GM21381 (cell line): ENCODE measurements at regions not wholly inside any gene's neighbourhood (a gene's known extent, or its start where the extent isn't known, plus 50 kb on each side); places are given as distances from the start of the nearest gene placed in this dataset.

Experiments
- ATAC-seq: cut with Tn5 transposase; IDR thresholded peaks from one replicate; pipeline ENCODE4 v1.9.1; 2021; ENCODE audit warnings: mild to moderate bottlenecking, moderate library complexity; ENCODE audit not compliant: unreplicated experiment

DNA sequence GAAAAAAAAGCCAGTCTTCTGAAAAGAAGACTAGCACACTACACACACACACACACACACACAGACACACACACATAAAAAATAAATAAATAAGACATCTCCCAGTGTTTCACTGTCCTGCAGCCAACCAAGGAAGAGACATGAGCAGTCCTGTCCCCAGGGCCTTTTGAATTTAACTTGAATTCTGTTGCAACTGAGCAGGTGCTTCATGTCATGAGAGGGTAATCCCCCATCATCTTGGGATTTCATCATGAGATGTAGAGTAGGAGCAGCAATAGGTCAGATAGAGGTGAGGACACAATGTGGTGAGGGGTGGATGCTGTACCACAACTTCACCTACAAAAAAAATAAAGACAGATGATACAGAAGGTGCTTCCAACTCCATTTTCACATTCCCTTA, 682.2 kb upstream of the TSPY4 start:
- ATAC-seq, result no peak

DNA sequence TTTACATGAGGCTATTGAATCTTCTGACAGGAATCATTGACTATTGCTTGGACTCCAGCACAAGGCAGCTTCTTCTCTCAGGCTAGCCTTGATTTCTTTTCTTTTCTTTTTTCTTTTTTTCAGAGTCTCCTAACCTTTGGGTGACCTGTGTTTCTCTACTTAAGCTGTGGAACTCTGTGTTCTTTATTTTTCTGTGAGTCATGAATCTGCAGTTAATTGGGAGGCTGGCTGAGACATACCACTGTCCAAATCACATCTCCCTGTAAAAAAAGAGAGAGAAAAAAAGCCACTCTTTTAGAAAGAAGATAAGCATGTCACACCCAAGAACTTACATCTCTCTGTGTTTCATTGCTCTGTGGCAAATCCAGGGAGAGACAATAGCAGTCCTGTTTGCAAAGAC, 681.2 kb upstream of the TSPY4 start:
- no peak for ATAC-seq

DNA sequence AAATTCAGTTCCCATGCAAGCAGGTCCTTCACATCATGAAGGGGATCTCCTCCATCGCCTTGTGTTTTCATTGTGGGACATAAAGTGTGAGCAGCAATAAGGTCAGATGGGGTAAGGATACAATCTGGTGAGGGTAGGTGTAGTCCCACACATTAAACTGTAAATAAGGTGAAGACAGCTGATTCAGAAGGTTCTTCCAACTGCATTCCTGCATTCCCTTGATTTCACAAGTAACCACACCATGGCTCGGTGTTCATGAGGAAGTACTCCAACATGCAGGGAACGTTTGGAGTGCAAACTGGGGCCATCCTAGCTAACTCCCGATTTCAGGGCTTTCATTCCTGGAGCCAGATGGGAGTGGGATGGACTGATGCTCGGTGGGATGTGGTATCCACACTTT, 680.7 kb upstream of the TSPY4 start:
- ATAC-seq, result no peak

DNA sequence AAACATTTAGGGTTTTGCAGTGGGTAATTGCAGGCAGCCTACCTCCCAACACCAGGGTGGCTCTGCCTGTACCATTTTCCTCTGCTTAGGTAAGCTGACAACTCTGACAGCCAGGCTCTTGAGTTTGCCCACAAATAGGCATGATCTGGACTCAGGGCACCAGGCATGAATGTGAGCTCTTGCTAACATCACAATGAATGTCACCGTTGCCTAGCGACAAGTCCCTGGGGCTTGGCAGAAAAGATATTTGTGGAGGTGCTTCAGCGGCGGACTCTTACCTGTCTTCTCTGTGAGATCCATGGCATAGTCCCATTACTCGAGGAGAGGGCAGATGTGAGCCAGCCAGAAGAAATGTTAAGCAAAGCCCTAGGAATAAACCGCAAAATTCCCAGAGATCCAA, 677.5 kb upstream of the TSPY4 start:
- ATAC-seq, result no peak

DNA sequence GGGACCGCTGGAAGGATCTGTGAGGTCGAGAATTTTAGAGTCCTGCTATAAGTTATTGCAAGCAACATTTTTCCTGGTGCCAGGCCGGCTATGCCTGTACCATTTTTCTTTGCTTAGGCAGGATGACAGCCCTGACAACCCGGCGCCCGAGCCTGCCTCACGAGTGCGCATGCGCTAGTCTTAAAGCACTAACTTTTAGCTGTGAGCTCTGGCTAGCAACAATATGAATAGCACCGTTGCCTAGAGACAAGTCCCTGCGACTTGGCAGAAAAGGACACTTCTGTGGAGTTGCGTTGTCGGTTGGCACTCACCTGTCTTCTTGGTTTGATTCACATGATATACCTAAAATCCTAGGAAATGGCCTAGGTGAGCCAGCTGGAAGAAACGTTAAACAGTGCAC, 663.4 kb upstream of the TSPY4 start:
- no peak for ATAC-seq

DNA sequence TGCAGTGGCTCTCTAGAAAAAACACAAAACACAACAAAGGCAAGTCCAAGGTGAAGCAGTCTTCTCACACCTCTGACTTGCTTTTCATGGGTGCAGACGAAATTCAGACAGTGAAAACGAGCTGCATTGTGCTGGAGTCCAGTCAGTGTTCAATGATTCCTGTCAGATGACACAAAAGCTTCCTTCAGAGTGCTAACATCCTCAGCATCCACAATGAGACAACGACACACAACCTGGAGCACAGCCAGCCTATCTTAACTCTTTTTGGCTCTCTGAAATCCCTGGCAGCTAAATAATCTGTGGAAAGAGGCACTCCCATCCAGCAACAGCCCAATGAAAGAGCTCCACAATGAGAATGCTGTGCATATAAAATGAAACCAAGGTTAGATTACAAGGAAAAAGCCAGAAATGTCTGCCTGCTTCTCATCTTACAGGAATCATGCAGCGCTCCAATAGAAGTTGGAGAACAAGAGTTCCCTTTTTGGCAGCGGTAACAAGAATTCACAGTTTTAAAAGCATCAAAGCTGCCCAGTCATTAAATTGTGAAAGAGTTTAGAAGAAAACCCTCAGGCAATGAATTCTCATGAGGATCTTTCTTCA, 659.8 kb upstream of the TSPY4 start:
- ATAC-seq, result no peak

DNA sequence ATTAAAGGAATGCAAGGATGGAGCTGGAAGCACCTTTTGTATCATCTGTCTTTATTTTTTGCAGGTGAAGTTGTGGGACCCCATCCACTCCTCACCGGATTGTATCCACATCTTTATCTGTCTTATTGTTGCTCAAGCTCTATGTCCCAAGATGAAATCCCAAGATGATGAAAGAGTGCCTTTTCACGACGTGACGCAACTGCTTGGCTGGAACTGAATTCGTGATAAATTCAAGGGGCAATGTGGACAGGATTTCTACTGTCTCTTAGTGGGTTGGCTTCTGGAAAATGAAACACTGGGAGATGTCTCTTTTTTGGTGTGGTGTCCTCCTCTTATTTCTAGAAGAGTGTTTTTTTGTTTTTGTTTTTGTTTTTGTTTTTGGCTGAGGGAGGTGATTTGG, 650.1 kb upstream of the TSPY4 start:
- no peak for ATAC-seq

DNA sequence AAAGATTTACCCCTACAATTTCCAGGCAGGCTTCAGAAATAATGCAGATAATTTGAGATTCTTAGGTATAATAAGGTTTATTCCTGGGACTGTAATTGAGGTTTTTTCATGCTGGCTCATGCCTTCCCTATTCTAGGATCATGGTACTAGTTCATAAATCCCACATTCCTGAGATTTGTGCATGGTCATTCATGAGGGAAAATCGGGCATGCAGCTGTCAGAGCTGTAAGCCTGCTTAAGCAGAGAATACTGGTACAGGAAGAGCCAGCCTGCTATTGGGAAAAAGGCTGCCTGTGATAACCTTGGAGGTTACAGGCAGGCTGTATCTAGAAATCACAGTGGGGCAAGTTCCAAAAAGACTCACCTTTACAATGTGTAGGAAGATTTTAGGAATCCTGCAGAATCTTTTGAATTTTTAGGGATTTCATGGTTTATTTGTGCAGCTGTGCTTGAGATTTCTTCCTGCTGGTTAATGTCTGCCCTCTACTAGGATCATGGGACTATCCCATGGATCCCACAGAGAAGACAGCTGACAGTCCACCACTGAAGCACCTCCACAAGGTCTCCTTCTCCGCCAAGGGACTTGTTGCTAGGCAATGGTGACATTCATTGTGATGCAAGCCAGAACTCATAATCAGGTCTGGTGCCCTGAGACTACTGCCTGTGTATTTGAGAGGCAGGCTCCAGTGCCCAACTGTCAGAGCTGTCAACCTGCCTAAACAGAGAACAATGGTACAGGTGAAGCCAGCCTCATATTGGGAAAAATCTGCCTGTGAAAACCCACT, 646.2 kb upstream of the TSPY4 start:
- no peak for ATAC-seq

DNA sequence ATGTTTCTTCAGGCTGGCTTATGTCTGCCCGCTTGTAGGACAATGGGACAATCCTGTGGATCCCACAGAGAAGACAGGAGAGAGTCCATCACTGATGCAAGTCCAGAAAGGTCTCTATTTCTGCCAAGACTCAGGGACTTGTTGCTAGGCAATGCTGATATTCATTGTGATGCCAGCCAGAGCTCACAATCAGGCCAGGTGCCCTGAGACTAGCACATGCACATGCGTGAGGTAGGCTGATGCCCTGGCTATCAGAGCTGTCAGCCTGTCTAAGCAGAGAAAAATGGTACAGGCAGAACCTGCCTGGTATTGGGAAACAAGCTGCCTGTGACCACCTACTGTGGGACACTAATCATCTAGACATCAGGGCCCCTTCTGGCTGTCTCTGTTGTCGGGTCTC, 638.7 kb upstream of the TSPY4 start:
- ATAC-seq, result no peak

DNA sequence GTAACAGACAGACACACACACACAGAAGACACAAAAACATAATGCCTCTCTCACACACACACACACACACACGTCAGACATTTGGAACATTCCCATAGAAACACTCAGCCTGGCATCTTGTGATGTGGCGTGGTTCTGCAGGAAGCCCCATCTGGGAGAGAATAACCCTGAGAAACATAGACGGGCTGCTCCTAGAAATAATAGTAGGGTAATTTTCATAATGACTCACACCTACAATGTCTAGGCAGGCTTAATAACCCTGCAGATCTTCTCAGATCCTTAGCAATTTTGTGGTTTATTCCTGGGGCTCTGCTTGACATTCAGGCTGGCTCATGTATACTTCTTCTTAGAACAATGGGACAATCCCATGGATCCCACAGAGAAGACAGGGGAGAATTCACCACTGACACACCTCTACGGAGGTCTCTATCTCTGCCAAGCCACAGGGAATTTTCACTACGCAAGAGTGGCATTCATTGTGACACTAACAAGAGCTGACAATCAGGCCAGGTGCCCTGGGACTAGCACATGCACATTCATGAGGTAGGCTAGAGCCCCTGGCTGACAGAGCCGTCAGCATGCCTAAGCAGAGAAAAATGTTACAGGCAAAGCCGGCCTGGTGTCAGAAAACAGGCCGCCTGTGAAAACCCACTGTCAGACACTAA, 631.5 kb upstream of the TSPY4 start:
- ATAC-seq, result no peak

DNA sequence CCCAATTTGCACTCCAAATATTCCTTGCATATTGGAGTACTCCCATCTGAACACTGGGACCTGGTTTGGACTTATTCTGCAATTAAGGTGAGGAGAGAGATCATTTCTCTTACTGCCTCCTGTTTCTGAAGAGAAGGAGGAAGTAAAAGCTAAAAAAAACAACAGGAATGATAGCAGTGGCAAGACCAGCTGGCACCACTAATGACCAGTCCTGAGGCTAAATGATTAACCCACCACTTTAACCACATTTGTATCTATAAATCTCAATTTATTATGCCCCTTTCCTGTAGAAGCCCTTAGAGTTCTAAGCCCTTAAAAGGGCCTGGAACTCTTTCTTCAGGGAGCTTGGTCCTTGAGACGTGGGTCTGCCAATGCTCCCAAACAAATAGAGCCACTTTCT, 625.0 kb upstream of the TSPY4 start:
- ATAC-seq, result no peak

DNA sequence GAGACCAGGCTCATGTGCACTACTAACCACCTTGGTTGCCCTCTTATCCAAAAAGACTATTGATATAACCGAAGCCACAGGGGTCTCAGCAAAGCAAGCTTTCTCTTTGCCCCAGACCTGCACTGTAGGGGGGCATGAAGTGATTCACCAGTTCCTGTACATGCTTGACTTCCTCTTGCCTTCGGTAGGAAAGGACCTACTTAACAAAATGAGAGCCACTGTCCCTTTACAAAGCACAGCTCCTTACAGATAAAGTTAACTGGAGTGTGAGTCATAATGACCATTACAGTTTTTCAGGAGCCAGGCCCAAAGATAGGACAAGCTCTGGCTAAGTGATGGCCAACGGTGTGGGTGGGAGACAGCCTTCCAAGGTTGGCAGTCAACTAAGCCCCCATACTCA, 622.0 kb upstream of the TSPY4 start:
- ATAC-seq, result no peak

DNA sequence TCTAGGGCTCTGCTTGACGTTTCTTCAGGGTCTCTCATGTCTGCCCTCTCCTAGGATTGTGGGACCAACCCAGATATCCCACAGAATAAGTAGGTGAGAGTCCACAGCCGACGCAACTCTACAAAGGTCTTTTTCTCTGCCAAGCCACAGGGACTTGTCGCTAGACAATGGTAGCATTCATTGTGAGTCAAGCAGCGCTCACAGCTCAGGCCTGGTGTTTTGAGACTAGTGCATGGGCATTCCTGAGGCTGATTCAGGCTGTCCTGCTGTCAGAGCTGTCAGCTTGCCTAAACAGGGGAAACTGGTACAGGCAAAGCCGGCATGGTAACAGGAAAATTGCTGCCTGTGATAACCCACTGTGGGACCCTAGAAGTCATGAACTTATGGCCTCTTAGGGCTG, 610.6 kb upstream of the TSPY4 start:
- no peak for ATAC-seq

DNA sequence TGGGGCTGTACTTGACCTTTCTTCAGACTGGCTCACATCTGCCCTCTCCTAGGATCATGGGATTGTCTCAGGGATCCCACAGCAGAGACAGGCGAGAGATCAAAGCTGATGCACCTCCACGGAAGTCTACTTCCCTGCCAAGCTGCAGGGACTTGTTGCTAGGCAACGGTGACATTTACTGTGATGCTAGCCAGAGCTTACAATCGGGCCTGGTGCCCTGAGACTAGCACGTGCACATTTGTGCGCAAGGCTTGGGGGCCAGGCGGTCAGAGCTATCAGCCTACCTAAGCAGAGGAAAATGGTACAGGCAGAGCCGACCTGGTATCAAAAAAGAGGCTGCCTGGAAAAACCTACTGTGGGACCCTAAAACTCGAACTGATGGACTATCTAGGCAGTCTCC, 607.3 kb upstream of the TSPY4 start:
- no peak for ATAC-seq

DNA sequence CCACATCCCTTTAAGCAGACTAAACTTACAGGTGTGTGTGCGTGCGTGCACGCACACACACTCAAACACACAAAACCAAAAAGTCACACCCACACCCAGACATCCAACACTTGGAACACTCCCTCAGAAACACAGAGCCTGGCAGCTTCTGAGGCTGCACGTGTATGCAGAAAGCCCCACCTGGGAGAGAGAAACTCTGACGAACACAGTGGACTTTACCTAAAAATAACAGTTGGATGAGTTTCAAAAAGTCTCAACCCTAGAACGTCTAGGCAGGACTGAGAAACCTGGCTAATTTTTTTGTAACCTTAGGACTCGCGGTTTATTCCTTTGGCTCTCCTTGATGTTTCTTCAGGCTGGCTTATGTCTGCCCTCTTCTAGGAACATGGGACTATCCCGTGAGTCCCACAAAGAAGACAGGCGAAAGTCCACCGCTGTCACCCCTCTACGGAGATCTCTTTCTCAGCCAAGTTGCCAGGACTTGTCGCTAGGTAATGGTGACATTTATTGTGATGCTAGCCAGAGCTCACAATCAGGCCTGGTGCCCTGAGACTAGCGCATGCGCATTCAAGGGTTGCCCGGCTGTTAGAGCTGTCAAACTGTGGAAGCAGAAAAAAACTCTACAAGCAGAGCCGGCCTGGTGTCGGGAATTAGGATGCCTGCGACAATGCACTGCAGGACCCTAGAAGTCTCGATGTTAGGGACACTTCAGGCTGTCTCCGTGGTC, 595.8 kb upstream of the TSPY4 start:
- ATAC-seq, result no peak

DNA sequence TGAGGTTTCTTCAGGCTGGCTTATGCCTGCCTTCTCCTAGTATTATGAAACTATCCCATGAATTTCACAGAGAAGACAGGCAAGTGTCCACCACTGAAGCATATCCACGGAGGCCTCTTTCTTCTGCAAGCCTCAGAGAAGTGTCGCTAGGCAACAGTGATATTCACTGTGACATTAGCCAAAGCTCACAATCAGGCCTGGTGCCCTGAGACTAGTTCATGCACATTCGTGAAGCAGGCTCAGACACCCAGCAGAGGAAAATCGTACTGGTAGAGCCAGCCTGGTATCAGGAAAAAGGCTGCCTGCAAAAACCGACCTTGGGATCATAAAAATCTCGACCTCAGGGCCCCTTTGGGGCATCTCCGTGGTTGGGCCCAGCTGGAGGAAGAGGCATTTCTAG, 573.1 kb upstream of the TSPY4 start:
- no peak for ATAC-seq

DNA sequence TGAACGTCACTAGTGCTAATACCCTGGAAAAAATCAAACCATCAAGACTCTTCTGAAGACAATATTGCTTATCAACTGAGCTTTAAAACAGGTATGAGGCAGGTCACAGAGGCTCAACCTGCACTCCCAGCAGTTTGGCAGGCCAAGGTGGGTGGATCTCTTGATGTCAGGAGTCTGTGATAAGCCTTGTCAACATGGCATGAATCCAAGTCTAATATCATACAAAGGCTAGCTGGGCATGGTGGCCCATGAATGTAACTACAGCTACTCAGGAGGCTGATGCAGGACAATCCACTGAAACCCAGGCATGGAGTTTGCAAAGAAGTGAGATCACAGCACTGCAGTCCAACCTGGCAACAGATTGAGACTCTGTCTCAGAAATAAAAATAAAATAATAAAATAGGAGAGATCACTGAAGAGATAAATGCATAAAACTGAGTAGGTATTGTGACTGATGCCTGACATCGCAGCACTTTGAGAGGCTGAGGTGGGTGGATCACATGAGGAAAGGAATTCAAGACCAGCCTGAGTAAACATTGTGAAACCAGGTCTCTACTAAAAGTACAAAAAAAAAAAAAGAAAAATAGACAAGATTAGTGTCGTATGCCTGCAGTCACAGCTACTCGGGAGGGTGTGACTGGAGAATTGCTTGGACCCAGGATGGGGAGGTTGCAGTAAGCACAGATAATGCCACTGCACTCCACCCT, 555.9 kb upstream of the TSPY4 start:
- no peak for ATAC-seq

DNA sequence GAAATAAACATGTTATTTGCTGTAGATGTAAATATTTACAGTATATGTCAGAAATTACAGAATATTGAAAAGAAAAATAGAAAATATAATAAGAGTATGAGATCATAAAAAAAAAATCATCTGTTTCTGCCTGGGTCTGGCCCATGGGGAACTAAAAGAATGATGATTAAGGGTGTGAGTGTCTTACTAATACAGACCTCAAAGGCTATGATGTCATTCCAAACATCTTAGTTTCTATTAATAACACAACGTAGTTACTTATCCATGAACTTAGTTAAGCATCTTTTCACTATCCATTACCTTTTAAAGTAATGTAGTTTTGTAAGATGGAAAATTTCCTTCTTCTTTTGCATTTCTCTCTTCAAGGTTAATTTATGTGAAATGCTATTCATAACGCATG, 542.7 kb upstream of the TSPY4 start:
- ATAC-seq, result no peak

DNA sequence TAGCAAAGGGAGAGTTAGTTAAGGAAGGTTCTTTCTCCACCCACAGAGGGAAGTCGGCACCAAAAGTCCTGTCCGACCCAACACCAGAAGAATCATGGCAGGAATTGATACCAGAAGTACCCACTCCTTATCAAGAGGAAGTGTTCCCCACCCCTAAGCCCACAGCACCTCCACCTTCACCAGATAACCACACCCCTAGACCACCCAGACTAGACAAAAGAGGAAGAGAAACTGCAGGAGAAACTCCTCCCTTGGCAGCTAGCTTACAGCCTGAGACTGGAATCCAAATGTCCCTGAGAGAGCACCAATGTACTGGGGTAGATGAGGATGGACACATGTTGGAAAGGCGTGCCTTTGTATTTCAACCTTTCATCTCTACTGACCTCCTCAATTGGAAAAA, 532.9 kb upstream of the TSPY4 start:
- no peak for ATAC-seq

DNA sequence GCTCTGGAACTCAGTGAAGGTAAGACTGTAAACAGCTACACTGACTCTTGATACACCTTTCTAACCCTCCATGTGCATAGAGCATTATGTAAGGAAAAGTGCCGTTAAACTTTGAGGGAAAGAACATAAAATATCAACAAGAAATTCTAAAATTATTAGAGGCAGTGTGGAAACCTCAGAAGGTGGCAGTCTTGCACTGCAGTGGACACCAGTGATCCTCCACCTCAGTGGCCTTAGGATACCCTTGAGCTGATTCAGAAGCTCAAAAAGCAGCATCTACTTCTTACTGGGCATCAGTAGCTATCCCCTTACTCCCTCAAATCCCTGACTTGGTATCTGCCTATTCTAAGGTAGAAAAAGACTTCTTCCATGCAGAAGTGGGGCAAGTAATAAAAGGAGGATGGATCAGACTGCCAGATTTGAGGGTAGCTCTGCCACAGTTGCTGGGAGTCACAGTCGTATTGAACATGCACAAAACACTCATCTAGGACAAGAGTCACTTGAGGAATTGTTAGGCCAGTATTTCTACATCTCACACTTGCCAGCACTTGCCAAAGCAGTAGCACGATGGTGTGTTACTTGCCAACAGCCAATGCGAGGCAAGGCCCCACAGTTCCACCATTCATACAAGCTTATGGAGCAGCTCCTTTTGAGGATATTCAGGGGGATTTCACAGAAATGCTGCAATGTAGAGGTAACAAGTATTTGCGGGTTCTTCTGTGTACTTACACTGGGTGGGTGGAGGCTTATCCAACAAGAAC, 529.4 kb upstream of the TSPY4 start:
- ATAC-seq, result no peak
